SU-DHL-6 (cell line): ENCODE measurements at regions not wholly inside any gene's neighbourhood (a gene's known extent, or its start where the extent isn't known, plus 50 kb on each side); places are given as distances from the start of the nearest gene placed in this dataset.

Experiments
- H2AFZ ChIP-seq: fragments of 200-600 bp; sonication (generic); 2 replicates; pipeline ENCODE4 v1.6.1; 2014; ENCODE audit warnings: low read depth, mild to moderate bottlenecking, moderate library complexity, mixed read lengths, antibody characterized with exemption, low read length; ENCODE audit not compliant: severe bottlenecking
- H3F3A ChIP-seq: fragments of 200-600 bp; shearing (Covaris generic); 2 replicates; pipeline ENCODE4 v1.6.0; 2016; ENCODE audit warnings: antibody characterized with exemption, mild to moderate bottlenecking; ENCODE audit not compliant: insufficient read depth
- H3K27ac ChIP-seq: fragments of 200-600 bp; sonication (generic); 2 replicates; pipeline ENCODE4 v1.5.1; 2016; ENCODE audit warnings: low read depth, mild to moderate bottlenecking, low read length, moderate library complexity, mixed read lengths
- H3K27me3 ChIP-seq: fragments of 200-600 bp; sonication (generic), shearing (Covaris generic); 2 replicates; pipeline ENCODE4 v1.6.0; 2014; ENCODE audit warnings: mild to moderate bottlenecking, low read length
- H3K36me3 ChIP-seq: fragments of 200-600 bp; sonication (generic); 2 replicates; pipeline ENCODE4 v1.6.1; 2014; ENCODE audit warnings: mild to moderate bottlenecking, low read length, mixed read lengths
- H3K4me2 ChIP-seq: fragments of 300-600, 200-600 bp; shearing (Covaris generic), sonication (generic); 2 replicates; pipeline ENCODE4 v1.6.0; 2014; ENCODE audit warnings: low read length, low read depth, mild to moderate bottlenecking; ENCODE audit not compliant: poor library complexity, severe bottlenecking
- H3K4me3 ChIP-seq: fragments of 200-600 bp; sonication (generic); 2 replicates; pipeline ENCODE4 v1.5.1; 2014; ENCODE audit warnings: antibody characterized with exemption, low read length, mild to moderate bottlenecking, mixed read lengths; ENCODE audit not compliant: insufficient read depth, poor library complexity, severe bottlenecking
- H3K79me2 ChIP-seq: fragments of 200-600 bp; sonication (generic); 2 replicates; pipeline ENCODE4 v1.6.1; 2014; ENCODE audit warnings: mild to moderate bottlenecking, low read length, moderate library complexity; ENCODE audit not compliant: insufficient read depth
- H3K9ac ChIP-seq: fragments of 200-600 bp; sonication (generic); 2 replicates; pipeline ENCODE4 v1.7.0; 2014; ENCODE audit warnings: mild to moderate bottlenecking, low read length
- H3K9me2 ChIP-seq: fragments of 200-600 bp; sonication (generic); replicated peaks from 2 replicates; pipeline ENCODE4 v1.6.1; 2014; ENCODE audit warnings: low read length; ENCODE audit not compliant: insufficient read depth
- H3K9me3 ChIP-seq: fragments of 200-600 bp; sonication (generic); 2 replicates; pipeline ENCODE4 v1.6.1; 2014; ENCODE audit warnings: low read length, mixed read lengths; ENCODE audit not compliant: insufficient read depth
- H4K20me1 ChIP-seq: fragments of 200-600 bp; sonication (generic); 2 replicates; pipeline ENCODE4 v1.6.1; 2014; ENCODE audit warnings: low read depth, mild to moderate bottlenecking, antibody characterized with exemption, low read length, moderate library complexity, mixed read lengths
- EZH2phosphoT487 ChIP-seq: fragments of 200-600 bp; sonication (generic), shearing (Covaris generic); conservative IDR thresholded peaks from 2 replicates; pipeline ENCODE4 v1.6.1; 2018; ENCODE audit warnings: mild to moderate bottlenecking, antibody characterized with exemption, low read length, moderate library complexity, mixed read lengths
- TF ChIP-seq, protein P1 (sequence below): fragments of 200-600 bp; sonication (generic); IDR thresholded peaks from one replicate; pipeline ENCODE4 v1.5.1; 2017; ENCODE audit warnings: antibody characterized with exemption, mild to moderate bottlenecking, low read length, moderate library complexity; ENCODE audit not compliant: insufficient read depth, poor library complexity, severe bottlenecking

DNA sequence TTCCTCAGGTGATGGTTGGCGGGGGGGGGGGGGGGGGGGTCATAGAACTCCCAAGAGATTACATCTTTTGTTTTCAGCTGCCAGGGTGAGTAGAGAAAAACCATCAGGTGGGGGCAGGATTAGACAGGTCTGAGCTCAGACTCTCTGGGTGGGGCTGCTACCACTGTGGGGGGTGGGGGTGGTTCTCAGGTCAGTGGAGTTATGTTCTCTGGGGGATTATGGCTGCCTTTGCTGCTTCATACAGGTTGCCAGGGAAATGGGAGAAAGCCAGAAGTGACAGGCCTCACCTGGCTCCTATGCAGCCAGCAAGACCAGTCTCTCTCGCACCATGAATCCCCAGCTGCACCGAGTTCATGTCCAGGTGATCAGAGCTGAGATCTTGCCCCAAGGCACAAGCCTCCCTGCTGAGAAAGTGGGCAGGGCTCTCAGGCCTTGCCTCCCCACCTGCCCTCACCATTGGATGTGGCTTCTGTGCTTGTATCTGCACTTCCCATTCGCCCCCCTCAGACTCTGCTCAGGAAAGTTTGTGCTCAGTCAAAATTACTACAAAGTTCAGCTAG lies 828.1 kb downstream of the MCTP2 start:
- Histone ChIP-seq H4K20me1 (no peaks in the 10 kb centered on the region), H3K79me2 (no peaks in the 10 kb centered on the region), H3F3A (no peaks in the 10 kb centered on the region), H2AFZ (no peak overlapping the region), H3K4me2 (no peak overlapping the region), H3K9me3 (0 out of 2 replicates have a peak, but pooled peaks cover 6% of the 10 kb centered on the region), H3K36me3 (no peaks in the 10 kb centered on the region), H3K27me3 (no peaks in the 10 kb centered on the region), H3K9me2 (no peaks in the 10 kb centered on the region), H3K4me3 (no peak overlapping the region), H3K9ac (no peak overlapping the region), H3K27ac (no peak overlapping the region)
- TF ChIP-seq EZH2phosphoT487 = no peak
- TF ChIP-seq, protein P1, sequence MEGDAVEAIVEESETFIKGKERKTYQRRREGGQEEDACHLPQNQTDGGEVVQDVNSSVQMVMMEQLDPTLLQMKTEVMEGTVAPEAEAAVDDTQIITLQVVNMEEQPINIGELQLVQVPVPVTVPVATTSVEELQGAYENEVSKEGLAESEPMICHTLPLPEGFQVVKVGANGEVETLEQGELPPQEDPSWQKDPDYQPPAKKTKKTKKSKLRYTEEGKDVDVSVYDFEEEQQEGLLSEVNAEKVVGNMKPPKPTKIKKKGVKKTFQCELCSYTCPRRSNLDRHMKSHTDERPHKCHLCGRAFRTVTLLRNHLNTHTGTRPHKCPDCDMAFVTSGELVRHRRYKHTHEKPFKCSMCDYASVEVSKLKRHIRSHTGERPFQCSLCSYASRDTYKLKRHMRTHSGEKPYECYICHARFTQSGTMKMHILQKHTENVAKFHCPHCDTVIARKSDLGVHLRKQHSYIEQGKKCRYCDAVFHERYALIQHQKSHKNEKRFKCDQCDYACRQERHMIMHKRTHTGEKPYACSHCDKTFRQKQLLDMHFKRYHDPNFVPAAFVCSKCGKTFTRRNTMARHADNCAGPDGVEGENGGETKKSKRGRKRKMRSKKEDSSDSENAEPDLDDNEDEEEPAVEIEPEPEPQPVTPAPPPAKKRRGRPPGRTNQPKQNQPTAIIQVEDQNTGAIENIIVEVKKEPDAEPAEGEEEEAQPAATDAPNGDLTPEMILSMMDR = no peak

DNA sequence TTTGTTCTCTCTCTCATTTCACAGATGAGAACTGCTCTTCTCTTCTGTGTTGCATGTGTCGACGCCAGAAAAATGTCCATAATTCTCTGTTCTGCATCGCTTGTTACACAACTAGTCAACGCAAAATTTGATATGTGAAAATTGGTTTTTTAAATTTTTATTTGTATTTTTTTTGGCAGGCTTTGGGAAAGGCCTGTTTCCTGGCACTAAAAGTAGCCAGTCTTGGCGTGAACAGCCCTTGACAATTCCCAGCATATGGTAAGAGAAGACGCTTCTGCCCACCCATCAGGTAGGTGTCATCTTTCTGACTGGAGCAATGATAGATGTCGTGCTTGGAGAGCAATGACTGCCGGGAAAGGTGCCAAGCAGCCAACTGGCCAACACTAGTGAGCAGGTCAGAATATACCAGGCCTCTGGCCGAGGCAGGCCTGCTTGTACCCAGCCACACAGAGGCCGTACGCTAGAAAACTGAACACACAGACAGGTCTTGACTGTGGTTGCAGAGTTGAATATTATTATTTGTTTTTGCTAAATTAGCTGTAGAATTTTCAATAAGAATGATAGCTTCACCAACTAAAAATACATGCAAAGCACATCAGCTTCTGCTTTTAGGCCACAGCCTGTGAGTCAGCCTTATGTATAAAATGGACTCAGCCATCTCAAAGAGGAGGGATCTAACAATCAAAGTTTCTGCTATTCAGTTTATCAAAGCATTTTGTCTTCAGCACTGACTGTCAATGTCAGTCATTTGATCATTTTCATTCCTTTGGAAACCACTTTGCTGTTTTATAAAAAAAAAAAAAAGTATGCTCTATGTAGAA lies 837.5 kb downstream of the MCTP2 start:
- H3K9me2 ChIP-seq = no peaks in the 10 kb centered on the region
- H4K20me1 ChIP-seq = no peaks in the 10 kb centered on the region
- H3K9ac ChIP-seq = no peak overlapping the region
- no peak overlapping the region for H3K4me2 ChIP-seq
- H2AFZ ChIP-seq = no peak overlapping the region
- TF ChIP-seq EZH2phosphoT487 = no peak
- TF ChIP-seq, protein P1 = no peak
- H3K4me3 ChIP-seq = no peak overlapping the region
- no peaks in the 10 kb centered on the region for H3K9me3 ChIP-seq
- no peaks in the 10 kb centered on the region for H3K79me2 ChIP-seq
- no peak overlapping the region for H3K27ac ChIP-seq
- no peaks in the 10 kb centered on the region for H3K36me3 ChIP-seq
- no peaks in the 10 kb centered on the region for H3K27me3 ChIP-seq
- H3F3A ChIP-seq = no peaks in the 10 kb centered on the region

DNA sequence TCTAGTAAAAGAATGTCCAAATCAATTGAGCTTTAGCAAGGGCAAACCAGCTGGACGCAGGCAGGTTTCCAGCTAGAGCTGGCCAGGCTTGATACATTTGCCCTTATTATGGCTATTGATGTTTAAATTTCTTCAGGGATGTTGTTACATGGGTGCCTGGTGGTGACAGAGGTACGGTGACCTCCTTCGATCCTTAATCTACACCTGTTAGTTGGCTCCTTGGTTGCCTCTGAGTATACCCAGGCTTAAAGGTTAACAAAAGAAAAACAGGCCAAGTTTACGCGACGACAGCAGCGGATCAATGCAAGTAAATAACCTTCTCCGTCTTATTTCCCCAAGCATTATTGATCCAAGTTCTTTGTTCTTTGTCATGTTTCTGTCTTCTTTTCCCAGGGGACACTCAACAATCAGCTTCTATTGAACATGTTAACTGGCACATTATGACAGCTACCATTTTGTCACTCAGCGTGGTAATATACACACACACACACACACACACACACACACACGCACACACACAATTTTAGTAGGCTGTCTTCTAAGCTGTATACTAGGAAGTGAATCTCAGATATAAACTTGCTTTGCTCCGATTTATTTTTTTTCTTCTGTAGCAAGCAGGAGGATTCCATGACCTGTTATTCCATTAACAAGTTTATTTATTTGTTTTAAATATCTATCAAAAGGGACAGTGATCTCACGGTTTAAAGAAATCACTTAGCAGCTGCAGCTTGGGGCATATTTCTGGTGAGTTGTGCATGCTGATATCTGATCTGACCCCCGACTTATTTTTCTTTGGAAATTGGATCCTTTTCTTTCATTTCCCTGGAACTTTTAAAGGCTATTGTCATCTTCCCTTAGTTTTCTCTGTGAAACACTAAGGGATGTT lies 844.7 kb downstream of the MCTP2 start:
- Histone ChIP-seq H4K20me1 (no peaks in the 10 kb centered on the region), H3K36me3 (no peaks in the 10 kb centered on the region), H2AFZ (no peak overlapping the region), H3K4me3 (no peak overlapping the region), H3K27ac (no peak overlapping the region), H3K9me2 (no peaks in the 10 kb centered on the region), H3F3A (no peaks in the 10 kb centered on the region), H3K79me2 (no peaks in the 10 kb centered on the region), H3K9me3 (no peaks in the 10 kb centered on the region), H3K4me2 (no peak overlapping the region), H3K27me3 (no peaks in the 10 kb centered on the region), H3K9ac (no peak overlapping the region)
- TF ChIP-seq EZH2phosphoT487 = no peak
- TF ChIP-seq, protein P1 = no peak
